ENCODE measurements at regions not wholly inside any gene's neighbourhood (a gene's known extent, or its start where the extent isn't known, plus 50 kb on each side); places are given as distances from the start of the nearest gene placed in this dataset.

DNA sequence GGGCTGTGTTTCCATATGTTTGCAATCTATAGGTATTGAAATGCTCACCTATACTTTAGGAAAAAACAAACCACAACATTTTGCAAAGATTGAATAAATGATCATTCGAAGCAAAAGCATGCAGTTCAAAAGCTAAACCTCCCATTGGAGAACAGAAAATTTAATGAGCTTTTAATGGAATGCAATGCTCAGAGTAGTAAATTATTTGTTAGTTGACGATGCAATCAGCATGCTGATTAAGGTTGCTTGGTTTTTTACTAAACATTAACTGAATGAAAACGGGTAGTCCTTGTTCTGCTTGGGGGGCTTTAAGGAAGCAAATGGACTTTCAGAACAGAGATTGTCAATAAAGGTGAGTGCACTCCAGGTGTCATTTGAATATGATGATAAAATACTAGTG is 123.3 kb upstream of the TMEM161B start:
- peaks cover 7% of the 10 kb centered on the region for H3K4me1 Mint-ChIP-seq (ENCODE audit: low read depth, unreplicated experiment)
- no TSS peak for BruUV-seq (replicated peaks)
- H3K27ac Mint-ChIP-seq (ENCODE audit: unreplicated experiment) = no peak overlapping the region
- TF ChIP-seq, protein P1, sequence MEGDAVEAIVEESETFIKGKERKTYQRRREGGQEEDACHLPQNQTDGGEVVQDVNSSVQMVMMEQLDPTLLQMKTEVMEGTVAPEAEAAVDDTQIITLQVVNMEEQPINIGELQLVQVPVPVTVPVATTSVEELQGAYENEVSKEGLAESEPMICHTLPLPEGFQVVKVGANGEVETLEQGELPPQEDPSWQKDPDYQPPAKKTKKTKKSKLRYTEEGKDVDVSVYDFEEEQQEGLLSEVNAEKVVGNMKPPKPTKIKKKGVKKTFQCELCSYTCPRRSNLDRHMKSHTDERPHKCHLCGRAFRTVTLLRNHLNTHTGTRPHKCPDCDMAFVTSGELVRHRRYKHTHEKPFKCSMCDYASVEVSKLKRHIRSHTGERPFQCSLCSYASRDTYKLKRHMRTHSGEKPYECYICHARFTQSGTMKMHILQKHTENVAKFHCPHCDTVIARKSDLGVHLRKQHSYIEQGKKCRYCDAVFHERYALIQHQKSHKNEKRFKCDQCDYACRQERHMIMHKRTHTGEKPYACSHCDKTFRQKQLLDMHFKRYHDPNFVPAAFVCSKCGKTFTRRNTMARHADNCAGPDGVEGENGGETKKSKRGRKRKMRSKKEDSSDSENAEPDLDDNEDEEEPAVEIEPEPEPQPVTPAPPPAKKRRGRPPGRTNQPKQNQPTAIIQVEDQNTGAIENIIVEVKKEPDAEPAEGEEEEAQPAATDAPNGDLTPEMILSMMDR (IDR thresholded peaks at IDR 0.05; ENCODE audit: insufficient read depth in 1 of 2, low read depth in 1 of 2, low read length in 1 of 2, severe bottlenecking in 1 of 2, unreplicated experiment in 1 of 2) = no peak
- ChIA-PET POLR2A (no interaction called here), CTCF (no interaction called here)
- no peak overlapping the region for H3K4me3 Mint-ChIP-seq (ENCODE audit: unreplicated experiment)
- no peaks in the 10 kb centered on the region for H3K4me1 ChIP-seq
- no peak overlapping the region for H3K4me3 ChIP-seq (ENCODE audit: low read depth, low read length)
- H3K27me3 Mint-ChIP-seq (ENCODE audit: insufficient read depth, unreplicated experiment) = peaks cover 36% of the 10 kb centered on the region
- no peak for DNase-seq
- H3K9me3 Mint-ChIP-seq (ENCODE audit: unreplicated experiment) = no peaks in the 10 kb centered on the region
- H3K36me3 ChIP-seq (ENCODE audit: control insufficient read depth, insufficient read depth, low read length) = no peaks in the 10 kb centered on the region
- H3K27me3 ChIP-seq (replicated peaks; ENCODE audit: control insufficient read depth, insufficient read depth, low read length) = no peaks in the 10 kb centered on the region
- H3K36me3 Mint-ChIP-seq (ENCODE audit: insufficient read depth, unreplicated experiment) = no peaks in the 10 kb centered on the region
- H3K9me3 ChIP-seq = no peaks in the 10 kb centered on the region
- intact Hi-C loops (cut with micrococcal nuclease; ENCODE audit: unreplicated experiment) = no loop called here

DNA sequence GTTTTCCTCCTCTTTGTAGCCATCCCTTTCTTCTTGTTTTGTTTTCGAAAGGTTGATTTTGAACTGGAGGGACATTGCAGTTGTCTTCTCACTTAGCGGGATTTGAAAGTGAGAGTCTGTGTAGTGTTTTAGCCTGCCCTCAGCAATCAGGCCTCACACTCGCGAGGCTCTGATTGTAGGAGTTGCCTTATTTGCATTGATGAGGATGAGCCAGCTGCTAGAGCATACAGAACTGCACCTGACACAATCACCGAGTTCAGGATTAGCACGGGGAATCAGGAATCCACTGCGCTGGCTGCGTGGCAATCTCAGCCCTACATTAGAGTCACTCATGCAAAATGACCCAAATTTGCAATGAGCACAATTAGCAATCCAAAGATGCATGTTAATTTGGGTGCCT is 122.5 kb upstream of the TMEM161B start:
- H3K4me3 Mint-ChIP-seq (ENCODE audit: unreplicated experiment) = no peak overlapping the region
- H3K27ac Mint-ChIP-seq (ENCODE audit: unreplicated experiment) = no peak overlapping the region

DNA sequence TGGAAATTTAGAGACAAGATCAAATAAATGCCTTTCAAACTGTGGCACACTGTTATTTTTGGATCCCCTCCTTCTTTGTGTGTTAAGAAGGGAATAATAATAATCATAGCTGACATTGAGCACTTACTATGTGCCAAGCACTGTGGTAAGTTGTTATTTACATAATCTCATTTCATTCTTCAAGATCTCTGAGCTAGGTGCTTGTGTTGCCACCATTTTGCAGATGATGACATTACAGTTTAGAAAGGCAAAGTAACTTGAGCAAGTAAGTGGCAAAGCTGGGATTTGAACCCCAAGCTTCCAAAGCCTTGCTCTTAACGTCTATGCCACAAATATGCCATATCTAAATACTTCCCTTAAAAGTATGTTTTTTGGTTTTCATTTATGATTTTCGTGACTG is 121.8 kb upstream of the TMEM161B start:
- H3K9me3 Mint-ChIP-seq (ENCODE audit: unreplicated experiment) = no peaks in the 10 kb centered on the region
- intact Hi-C loops (cut with micrococcal nuclease; ENCODE audit: unreplicated experiment) = no loop called here
- no peak overlapping the region for H3K27ac Mint-ChIP-seq (ENCODE audit: unreplicated experiment)
- no TSS peak for BruUV-seq (replicated peaks)
- no peak for DNase-seq
- no peak overlapping the region for H3K4me3 Mint-ChIP-seq (ENCODE audit: unreplicated experiment)
- POLR2A ChIA-PET = no interaction called here
- peaks cover 30% of the 10 kb centered on the region for H3K27me3 Mint-ChIP-seq (ENCODE audit: insufficient read depth, unreplicated experiment)
- Histone ChIP-seq H3K27me3 (replicated peaks; ENCODE audit: control insufficient read depth, insufficient read depth, low read length) (no peaks in the 10 kb centered on the region), H3K36me3 (ENCODE audit: control insufficient read depth, insufficient read depth, low read length) (no peaks in the 10 kb centered on the region), H3K4me1 (no peaks in the 10 kb centered on the region), H3K9me3 (0 out of 2 replicates have a peak, but pooled peaks cover 3% of the 10 kb centered on the region), H3K4me3 (ENCODE audit: low read depth, low read length) (no peak overlapping the region)
- CTCF ChIA-PET = no interaction called here
- peaks cover 7% of the 10 kb centered on the region for H3K4me1 Mint-ChIP-seq (ENCODE audit: low read depth, unreplicated experiment)
- no peaks in the 10 kb centered on the region for H3K36me3 Mint-ChIP-seq (ENCODE audit: insufficient read depth, unreplicated experiment)
- TF ChIP-seq, protein P1 (IDR thresholded peaks at IDR 0.05; ENCODE audit: insufficient read depth in 1 of 2, low read depth in 1 of 2, low read length in 1 of 2, severe bottlenecking in 1 of 2, unreplicated experiment in 1 of 2) = no peak

More for the DNA sequence above, 122.5 kb upstream of the TMEM161B start:
- Histone ChIP-seq H3K36me3 (ENCODE audit: control insufficient read depth, insufficient read depth, low read length) (no peaks in the 10 kb centered on the region), H3K4me1 (no peaks in the 10 kb centered on the region), H3K4me3 (ENCODE audit: low read depth, low read length) (no peak overlapping the region), H3K27me3 (replicated peaks; ENCODE audit: control insufficient read depth, insufficient read depth, low read length) (no peaks in the 10 kb centered on the region), H3K9me3 (0 out of 2 replicates have a peak, but pooled peaks cover 1% of the 10 kb centered on the region)
- ChIA-PET CTCF (no interaction called here), POLR2A (no interaction called here)
- no TSS peak for BruUV-seq (replicated peaks)
- DNase-seq = no peak
- H3K9me3 Mint-ChIP-seq (ENCODE audit: unreplicated experiment) = no peaks in the 10 kb centered on the region
- H3K27me3 Mint-ChIP-seq (ENCODE audit: insufficient read depth, unreplicated experiment) = peaks cover 30% of the 10 kb centered on the region
- peaks cover 7% of the 10 kb centered on the region for H3K4me1 Mint-ChIP-seq (ENCODE audit: low read depth, unreplicated experiment)
- intact Hi-C loops (cut with micrococcal nuclease; ENCODE audit: unreplicated experiment) = no loop called here
- TF ChIP-seq, protein P1 (IDR thresholded peaks at IDR 0.05; ENCODE audit: insufficient read depth in 1 of 2, low read depth in 1 of 2, low read length in 1 of 2, severe bottlenecking in 1 of 2, unreplicated experiment in 1 of 2) = no peak
- H3K36me3 Mint-ChIP-seq (ENCODE audit: insufficient read depth, unreplicated experiment) = no peaks in the 10 kb centered on the region

All from Caco-2 (cell line).